ENCODE measurements at regions not wholly inside any gene's neighbourhood (a gene's known extent, or its start where the extent isn't known, plus 50 kb on each side); places are given as distances from the start of the nearest gene placed in this dataset.

DNA sequence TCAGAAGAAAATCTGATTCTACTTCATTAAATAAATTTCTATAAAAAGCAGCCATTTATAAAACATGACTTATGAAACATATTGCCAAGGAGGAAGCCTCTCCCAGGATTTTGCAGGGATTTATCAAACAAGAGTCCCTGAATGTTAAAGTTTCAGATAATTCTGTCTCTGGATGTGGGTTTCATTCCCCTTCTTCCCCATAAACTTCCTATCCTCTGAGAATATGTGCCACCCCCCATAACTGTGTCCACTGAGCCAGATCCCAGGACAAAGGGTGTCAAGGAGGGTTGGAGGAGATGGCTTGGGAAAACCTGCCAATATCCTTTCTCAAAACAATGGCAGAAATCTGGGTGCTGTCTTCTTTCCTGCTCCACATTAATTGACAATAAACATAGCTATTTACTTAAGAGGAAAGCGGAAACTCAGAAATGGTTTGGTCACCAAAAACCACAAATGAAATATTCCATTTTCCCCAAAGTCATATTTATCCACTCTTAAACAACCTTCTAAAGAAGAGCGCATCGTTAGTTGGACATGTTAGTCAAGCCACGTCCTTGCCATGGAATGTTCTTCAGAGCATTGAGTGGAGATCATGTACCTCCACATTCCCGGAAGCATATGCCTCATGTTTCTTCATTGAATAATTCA, 54.3 kb upstream of the AKR1E2 start:
- Mint-ChIP-seq H3K9me3 (no peaks in the 10 kb centered on the region), H3K27ac (no peak overlapping the region), H3K36me3 (no peaks in the 10 kb centered on the region), H3K4me3 (no peak overlapping the region), H3K4me1 (peaks cover 25% of the 10 kb centered on the region), H3K27me3 (ENCODE audit: low read depth) (no peaks in the 10 kb centered on the region)
- ATAC-seq, result no peak
- DNase-seq (ENCODE audit: low spot score), result no peak
- ChIA-PET POLR2A (no interaction called here), CTCF (interaction anchor here (0.7 to 1.6 kb wide), 2 partner anchors 43 to 1845 kb away, joined by 3 to 5 read pairs; no protein-coding TSS in a partner anchor)
- TF ChIP-seq, protein P1, sequence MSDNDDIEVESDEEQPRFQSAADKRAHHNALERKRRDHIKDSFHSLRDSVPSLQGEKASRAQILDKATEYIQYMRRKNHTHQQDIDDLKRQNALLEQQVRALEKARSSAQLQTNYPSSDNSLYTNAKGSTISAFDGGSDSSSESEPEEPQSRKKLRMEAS (CRISPR knock-in tag; IDR thresholded peaks at IDR 0.05), result no peak
- TF ChIP-seq, protein P2, sequence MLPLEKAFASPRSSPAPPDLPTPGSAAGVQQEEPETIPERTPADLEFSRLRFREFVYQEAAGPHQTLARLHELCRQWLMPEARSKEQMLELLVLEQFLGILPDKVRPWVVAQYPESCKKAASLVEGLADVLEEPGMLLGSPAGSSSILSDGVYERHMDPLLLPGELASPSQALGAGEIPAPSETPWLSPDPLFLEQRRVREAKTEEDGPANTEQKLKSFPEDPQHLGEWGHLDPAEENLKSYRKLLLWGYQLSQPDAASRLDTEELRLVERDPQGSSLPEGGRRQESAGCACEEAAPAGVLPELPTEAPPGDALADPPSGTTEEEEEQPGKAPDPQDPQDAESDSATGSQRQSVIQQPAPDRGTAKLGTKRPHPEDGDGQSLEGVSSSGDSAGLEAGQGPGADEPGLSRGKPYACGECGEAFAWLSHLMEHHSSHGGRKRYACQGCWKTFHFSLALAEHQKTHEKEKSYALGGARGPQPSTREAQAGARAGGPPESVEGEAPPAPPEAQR (CRISPR knock-in tag; IDR thresholded peaks at IDR 0.05), result no peak
- TF ChIP-seq, protein P3, sequence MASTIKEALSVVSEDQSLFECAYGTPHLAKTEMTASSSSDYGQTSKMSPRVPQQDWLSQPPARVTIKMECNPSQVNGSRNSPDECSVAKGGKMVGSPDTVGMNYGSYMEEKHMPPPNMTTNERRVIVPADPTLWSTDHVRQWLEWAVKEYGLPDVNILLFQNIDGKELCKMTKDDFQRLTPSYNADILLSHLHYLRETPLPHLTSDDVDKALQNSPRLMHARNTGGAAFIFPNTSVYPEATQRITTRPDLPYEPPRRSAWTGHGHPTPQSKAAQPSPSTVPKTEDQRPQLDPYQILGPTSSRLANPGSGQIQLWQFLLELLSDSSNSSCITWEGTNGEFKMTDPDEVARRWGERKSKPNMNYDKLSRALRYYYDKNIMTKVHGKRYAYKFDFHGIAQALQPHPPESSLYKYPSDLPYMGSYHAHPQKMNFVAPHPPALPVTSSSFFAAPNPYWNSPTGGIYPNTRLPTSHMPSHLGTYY (CRISPR knock-in tag; IDR thresholded peaks at IDR 0.05), result no peak
- TF ChIP-seq ESRRA (CRISPR knock-in tag; IDR thresholded peaks at IDR 0.05; ENCODE audit: borderline replicate concordance), result no peak
- TF ChIP-seq, protein P4, sequence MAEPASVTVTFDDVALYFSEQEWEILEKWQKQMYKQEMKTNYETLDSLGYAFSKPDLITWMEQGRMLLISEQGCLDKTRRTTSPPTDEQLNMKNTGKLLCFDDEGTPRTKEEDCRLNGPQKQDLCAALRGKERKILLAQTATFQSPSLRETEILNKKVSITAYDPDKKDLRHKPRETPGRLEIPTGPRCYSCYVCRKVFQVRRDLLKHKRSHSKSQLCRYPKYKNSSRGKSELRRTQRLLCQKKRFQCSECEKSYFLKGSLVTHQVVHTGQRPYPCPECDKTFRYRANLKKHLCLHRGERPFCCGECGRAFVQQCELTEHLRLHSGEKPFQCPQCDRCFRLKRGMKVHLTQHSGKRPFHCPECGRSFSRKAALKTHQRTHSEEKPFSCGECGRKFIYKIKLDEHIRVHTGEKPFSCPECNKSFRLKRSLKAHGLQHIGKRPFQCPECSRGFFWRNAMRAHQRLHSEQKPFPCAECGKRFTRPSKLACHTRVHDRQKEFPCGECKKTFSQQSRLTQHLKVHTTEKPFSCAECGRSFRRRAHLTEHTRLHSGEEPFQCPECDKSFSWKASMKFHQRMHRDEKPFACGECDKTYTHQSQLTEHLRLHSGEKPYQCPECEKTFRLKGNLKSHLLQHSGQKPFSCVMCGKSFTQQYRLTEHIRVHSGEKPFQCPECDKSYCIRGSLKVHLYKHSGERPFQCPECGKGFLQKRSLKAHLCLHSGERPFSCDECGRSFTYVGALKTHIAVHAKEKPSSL (CRISPR knock-in tag; conservative IDR thresholded peaks at IDR 0.05), result no peak
- TF ChIP-seq, protein P5, sequence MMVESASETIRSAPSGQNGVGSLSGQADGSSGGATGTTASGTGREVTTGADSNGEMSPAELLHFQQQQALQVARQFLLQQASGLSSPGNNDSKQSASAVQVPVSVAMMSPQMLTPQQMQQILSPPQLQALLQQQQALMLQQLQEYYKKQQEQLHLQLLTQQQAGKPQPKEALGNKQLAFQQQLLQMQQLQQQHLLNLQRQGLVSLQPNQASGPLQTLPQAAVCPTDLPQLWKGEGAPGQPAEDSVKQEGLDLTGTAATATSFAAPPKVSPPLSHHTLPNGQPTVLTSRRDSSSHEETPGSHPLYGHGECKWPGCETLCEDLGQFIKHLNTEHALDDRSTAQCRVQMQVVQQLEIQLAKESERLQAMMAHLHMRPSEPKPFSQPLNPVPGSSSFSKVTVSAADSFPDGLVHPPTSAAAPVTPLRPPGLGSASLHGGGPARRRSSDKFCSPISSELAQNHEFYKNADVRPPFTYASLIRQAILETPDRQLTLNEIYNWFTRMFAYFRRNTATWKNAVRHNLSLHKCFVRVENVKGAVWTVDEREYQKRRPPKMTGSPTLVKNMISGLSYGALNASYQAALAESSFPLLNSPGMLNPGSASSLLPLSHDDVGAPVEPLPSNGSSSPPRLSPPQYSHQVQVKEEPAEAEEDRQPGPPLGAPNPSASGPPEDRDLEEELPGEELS (CRISPR knock-in tag; IDR thresholded peaks at IDR 0.05), result no peak
- no peak for TF ChIP-seq ZNF121 (CRISPR knock-in tag; IDR thresholded peaks at IDR 0.05)
- TF ChIP-seq, protein P6, sequence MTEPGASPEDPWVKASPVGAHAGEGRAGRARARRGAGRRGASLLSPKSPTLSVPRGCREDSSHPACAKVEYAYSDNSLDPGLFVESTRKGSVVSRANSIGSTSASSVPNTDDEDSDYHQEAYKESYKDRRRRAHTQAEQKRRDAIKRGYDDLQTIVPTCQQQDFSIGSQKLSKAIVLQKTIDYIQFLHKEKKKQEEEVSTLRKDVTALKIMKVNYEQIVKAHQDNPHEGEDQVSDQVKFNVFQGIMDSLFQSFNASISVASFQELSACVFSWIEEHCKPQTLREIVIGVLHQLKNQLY (CRISPR knock-in tag; IDR thresholded peaks at IDR 0.05), result no peak
- TF ChIP-seq, protein P7, sequence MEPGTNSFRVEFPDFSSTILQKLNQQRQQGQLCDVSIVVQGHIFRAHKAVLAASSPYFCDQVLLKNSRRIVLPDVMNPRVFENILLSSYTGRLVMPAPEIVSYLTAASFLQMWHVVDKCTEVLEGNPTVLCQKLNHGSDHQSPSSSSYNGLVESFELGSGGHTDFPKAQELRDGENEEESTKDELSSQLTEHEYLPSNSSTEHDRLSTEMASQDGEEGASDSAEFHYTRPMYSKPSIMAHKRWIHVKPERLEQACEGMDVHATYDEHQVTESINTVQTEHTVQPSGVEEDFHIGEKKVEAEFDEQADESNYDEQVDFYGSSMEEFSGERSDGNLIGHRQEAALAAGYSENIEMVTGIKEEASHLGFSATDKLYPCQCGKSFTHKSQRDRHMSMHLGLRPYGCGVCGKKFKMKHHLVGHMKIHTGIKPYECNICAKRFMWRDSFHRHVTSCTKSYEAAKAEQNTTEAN (CRISPR knock-in tag; IDR thresholded peaks at IDR 0.05), result no peak
- no peak for TF ChIP-seq FOXK1 (CRISPR knock-in tag; IDR thresholded peaks at IDR 0.05)

DNA sequence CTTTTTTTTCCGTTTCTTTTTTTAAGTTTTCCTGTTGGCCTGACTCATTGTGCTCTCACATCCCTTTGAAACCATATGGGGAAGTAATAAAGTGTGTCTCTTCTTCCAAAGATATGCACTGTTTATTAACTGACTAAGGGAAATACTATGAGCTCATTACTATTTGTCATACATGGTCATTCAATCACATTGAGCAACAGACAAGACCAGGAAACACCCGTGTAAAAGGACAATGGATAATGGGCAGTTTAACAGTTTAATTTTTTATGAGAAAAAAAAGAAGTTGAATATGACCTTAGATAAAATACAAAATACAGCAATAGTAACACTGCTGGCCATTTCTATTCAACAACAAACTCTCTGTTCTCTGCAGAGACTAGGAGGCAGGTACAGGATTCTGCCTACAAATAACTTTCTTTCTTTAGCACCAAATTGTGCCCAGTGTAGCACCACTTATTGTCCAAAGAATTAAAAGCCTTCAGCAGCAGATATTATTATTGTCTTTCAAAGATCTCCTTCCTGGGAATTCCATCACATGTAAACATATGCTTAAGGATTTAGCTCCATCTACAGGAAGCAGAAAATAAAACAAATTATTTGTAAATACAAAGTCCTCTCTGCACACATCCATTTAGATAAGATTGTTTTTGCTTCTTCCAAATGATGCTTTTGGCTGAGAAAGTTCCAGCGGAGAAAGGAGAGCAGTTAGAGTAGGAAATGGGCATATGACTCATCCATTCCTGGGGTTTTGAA, 55.0 kb upstream of the AKR1E2 start:
- CTCF ChIA-PET, result interaction anchor here (0.7 to 1.6 kb wide), 2 partner anchors 44 to 1845 kb away, joined by 3 to 5 read pairs; no protein-coding TSS in a partner anchor
- no peaks in the 10 kb centered on the region for H3K36me3 Mint-ChIP-seq
- TF ChIP-seq ATF1 (CRISPR knock-in tag; IDR thresholded peaks at IDR 0.05), result no peak
- TF ChIP-seq OVOL2 (CRISPR knock-in tag; IDR thresholded peaks at IDR 0.05; ENCODE audit: borderline replicate concordance), result no peak
- no peak for TF ChIP-seq ZNF396 (CRISPR knock-in tag; IDR thresholded peaks at IDR 0.05; ENCODE audit: borderline replicate concordance)
- TF ChIP-seq KAT7 (CRISPR knock-in tag; IDR thresholded peaks at IDR 0.05; ENCODE audit: borderline replicate concordance), result no peak
- no peak for TF ChIP-seq SMAD3 (CRISPR knock-in tag; IDR thresholded peaks at IDR 0.05; ENCODE audit: borderline replicate concordance)
- TF ChIP-seq, protein P8, sequence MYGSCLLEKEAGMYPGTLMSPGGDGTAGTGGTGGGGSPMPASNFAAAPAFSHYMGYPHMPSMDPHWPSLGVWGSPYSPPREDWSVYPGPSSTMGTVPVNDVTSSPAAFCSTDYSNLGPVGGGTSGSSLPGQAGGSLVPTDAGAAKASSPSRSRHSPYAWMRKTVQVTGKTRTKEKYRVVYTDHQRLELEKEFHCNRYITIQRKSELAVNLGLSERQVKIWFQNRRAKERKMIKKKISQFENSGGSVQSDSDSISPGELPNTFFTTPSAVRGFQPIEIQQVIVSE (CRISPR knock-in tag; IDR thresholded peaks at IDR 0.05; ENCODE audit: borderline replicate concordance), result no peak
- TF ChIP-seq, protein P7 (CRISPR knock-in tag; IDR thresholded peaks at IDR 0.05), result no peak
- TF ChIP-seq, protein P3 (CRISPR knock-in tag; IDR thresholded peaks at IDR 0.05), result no peak
- no peak for TF ChIP-seq ZBTB21 (CRISPR knock-in tag; IDR thresholded peaks at IDR 0.05; ENCODE audit: borderline replicate concordance)
- no peak for TF ChIP-seq CREB1 (CRISPR knock-in tag; IDR thresholded peaks at IDR 0.05)
- TF ChIP-seq FOXK1 (CRISPR knock-in tag; IDR thresholded peaks at IDR 0.05), result no peak
- TF ChIP-seq FOXJ3 (CRISPR knock-in tag; IDR thresholded peaks at IDR 0.05; ENCODE audit: borderline replicate concordance), result no peak

More for the DNA sequence above, 55.0 kb upstream of the AKR1E2 start:
- Mint-ChIP-seq H3K27ac (no peak overlapping the region), H3K27me3 (ENCODE audit: low read depth) (no peaks in the 10 kb centered on the region), H3K9me3 (no peaks in the 10 kb centered on the region), H3K4me3 (no peak overlapping the region), H3K4me1 (peaks cover 25% of the 10 kb centered on the region)
- POLR2A ChIA-PET, result no interaction called here
- ATAC-seq (no peak), DNase-seq (ENCODE audit: low spot score) (no peak)
